Mucosa of descending colon (tissue), 3 donors: ENCODE measurements at regions not wholly inside any gene's neighbourhood (a gene's known extent, or its start where the extent isn't known, plus 50 kb on each side); places are given as distances from the start of the nearest gene placed in this dataset.
"Not testable (repeated sequence)": the region's sequence is repeated elsewhere in the genome, so short reads cannot be mapped to it uniquely, and the experiment has no call there.

ENCODE experiments used
- ATAC-seq: fragments of 200-7000 bp; cut with Tn5 transposase; one replicate; pipeline ENCODE4 v1.9.1; 2020; ENCODE audit warnings: mild to moderate bottlenecking, moderate library complexity
- DNase-seq, 3 donors: peaks; one replicate each; pipeline ENCODE4 v3.0.0-alpha.2; 2020
- H3K36me3 ChIP-seq: fragments of 200-600 bp; one replicate; pipeline ENCODE4 v1.8.0; 2021; ENCODE audit warnings: low read depth, mild to moderate bottlenecking
- H3K4me1 ChIP-seq: fragments of 200-600 bp; one replicate; pipeline ENCODE4 v1.8.0; 2021; ENCODE audit warnings: low read depth, mild to moderate bottlenecking
- H3K4me3 ChIP-seq: fragments of 200-600 bp; one replicate; pipeline ENCODE4 v1.8.0; 2021; ENCODE audit warnings: mild to moderate bottlenecking
- H3K9me3 ChIP-seq: fragments of 200-600 bp; one replicate; pipeline ENCODE4 v1.8.0; 2021; ENCODE audit warnings: mild to moderate bottlenecking
- intact Hi-C, 2 donors: fragments of 100-400 bp; cut with DNase I in 1 of 2; cut with micrococcal nuclease in 1 of 2; formaldehyde crosslinking; loops; one replicate each; pipeline versions ENCODE4 v1.11.0 to v1.11.1; 2022; cut with DNase I, micrococcal nuclease
- TF ChIP-seq, protein P1 (sequence below): fragments of 200-600 bp; IDR thresholded peaks from one replicate; pipeline ENCODE4 v1.8.0; 2022; ENCODE audit warnings: antibody characterized with exemption, mild to moderate bottlenecking
- donor health status: DM: no; HTN: no; CAD: no; lungs with moderate emphysema.
- donor health status: DM: no; HTN: no; CAD: no.
- donor health status: DM: no; HTN: yes; CAD: no.

DNA sequence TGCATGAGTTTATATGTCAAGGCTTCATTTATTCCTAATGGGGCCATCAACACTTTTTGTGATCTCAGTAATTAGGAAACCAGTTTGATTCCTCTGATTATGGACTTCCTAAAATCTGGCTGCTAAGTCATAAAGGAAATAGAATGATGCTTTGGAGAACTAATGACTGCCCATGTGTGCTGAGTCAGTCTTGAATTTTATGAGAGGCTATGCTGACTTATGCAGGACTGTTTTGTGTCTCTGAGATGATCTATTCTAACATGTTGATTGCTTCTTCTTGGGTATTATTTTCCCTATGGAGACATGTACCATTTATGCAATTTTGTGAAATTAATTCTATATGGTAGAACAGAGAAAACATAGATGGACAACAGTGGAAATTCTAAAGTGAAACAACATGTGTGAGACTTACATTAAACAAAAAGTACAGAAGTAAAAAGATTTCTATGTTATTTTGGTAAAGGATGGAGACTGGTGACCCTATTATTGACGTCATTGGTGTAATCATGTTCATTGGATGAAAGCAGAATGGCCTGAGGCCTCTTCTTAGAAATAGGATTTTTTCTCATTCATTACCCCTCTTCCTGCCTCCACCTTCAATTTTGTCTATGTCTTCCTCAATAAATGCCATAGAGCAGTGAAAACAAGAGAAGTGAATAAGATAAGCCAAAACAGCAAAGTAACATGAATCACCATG is 1658.2 kb upstream of the PIK3C3 start:
- H3K4me3 ChIP-seq = no peak overlapping the region
- no peaks in the 10 kb centered on the region for H3K4me1 ChIP-seq
- H3K36me3 ChIP-seq = no peaks in the 10 kb centered on the region
- H3K9me3 ChIP-seq = no peaks in the 10 kb centered on the region
- TF ChIP-seq, protein P1, sequence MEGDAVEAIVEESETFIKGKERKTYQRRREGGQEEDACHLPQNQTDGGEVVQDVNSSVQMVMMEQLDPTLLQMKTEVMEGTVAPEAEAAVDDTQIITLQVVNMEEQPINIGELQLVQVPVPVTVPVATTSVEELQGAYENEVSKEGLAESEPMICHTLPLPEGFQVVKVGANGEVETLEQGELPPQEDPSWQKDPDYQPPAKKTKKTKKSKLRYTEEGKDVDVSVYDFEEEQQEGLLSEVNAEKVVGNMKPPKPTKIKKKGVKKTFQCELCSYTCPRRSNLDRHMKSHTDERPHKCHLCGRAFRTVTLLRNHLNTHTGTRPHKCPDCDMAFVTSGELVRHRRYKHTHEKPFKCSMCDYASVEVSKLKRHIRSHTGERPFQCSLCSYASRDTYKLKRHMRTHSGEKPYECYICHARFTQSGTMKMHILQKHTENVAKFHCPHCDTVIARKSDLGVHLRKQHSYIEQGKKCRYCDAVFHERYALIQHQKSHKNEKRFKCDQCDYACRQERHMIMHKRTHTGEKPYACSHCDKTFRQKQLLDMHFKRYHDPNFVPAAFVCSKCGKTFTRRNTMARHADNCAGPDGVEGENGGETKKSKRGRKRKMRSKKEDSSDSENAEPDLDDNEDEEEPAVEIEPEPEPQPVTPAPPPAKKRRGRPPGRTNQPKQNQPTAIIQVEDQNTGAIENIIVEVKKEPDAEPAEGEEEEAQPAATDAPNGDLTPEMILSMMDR = no peak
- intact Hi-C loops = no loop called here
- ATAC-seq (no peak), DNase-seq (no peak)

DNA sequence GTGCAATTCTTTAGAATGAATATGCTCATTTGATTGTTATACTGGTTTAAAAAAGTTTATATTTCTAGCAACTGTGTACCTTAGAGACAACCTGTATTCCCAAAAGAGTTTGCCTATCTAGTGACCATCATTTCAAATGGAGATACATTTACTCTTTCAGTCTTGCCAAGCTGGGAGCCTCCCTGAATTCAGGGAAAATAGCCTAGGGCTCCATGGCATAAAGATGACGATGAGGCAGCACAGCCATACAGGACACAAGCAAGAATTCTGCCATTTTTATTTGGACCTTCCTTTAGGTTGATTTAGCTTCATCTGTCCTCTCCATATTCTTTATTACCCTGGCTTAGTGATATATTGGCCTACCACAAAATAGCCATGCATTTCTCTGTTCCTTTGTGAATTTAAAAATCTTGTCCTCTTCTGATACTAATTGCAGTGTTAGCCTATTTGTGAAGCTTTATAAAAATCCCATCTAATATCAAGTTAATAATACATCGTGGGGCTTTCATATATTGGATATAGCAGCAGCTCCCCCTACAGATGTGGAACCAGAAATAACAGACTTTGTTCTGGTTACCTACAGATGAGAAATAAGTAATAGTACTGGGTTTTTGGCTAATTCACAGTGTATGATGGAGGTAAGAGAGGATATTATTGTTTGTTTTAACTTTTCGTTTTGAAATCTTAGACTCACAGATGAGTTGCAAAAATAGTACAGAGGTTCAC is 1661.9 kb upstream of the PIK3C3 start:
- DNase-seq = no peak
- Histone ChIP-seq H3K4me3 (no peak overlapping the region), H3K36me3 (no peaks in the 10 kb centered on the region), H3K4me1 (no peaks in the 10 kb centered on the region), H3K9me3 (no peaks in the 10 kb centered on the region)
- no peak for ATAC-seq
- TF ChIP-seq, protein P1 = no peak
- intact Hi-C loops = no loop called here

DNA sequence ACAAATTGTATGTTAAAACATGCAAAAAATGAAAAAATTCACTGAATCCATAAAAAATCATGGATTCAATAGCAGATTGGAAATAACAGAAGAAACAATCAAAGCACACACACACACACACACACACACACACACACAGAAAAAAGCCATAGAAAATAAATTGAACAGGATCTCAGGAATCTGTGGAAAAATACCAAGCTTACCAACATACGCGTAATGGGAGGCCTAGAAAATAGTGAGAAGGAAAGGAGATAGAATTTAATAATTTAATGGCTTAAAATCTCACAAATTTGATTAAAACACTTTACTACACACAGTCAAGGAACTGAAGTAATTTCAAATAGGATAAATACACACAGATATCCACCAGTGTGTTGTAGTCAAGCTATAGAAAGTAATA is 1671.5 kb upstream of the PIK3C3 start:
- TF ChIP-seq, protein P1 = no peak
- no peaks in the 10 kb centered on the region for H3K9me3 ChIP-seq
- no peaks in the 10 kb centered on the region for H3K36me3 ChIP-seq
- H3K4me1 ChIP-seq = no peaks in the 10 kb centered on the region
- no peak for DNase-seq
- no peak for ATAC-seq
- H3K4me3 ChIP-seq = no peak overlapping the region
- intact Hi-C loops = no loop called here

DNA sequence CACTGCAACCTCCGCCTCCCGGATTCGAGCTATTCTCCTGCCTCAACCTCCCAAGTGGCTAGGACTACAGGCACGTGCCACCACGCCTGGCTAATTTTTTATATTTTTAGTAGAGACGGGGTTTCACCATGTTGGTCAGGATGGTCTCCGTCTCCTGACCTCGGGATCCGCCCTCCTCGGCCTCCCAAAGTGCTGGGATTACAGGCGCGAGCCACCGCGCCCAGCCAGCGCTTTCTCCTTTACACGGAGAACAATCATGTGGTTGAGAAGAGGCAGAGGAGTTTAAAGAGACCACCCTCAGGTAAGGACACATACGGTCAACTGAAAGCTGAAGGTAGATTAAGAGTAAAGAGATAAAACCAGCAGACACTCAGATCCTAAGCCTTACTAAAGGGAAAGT is 1673.7 kb upstream of the PIK3C3 start:
- H3K36me3 ChIP-seq, DNase-seq, intact Hi-C loops, H3K9me3 ChIP-seq, ATAC-seq, H3K4me1 ChIP-seq, H3K4me3 ChIP-seq: not testable (repeated sequence)

DNA sequence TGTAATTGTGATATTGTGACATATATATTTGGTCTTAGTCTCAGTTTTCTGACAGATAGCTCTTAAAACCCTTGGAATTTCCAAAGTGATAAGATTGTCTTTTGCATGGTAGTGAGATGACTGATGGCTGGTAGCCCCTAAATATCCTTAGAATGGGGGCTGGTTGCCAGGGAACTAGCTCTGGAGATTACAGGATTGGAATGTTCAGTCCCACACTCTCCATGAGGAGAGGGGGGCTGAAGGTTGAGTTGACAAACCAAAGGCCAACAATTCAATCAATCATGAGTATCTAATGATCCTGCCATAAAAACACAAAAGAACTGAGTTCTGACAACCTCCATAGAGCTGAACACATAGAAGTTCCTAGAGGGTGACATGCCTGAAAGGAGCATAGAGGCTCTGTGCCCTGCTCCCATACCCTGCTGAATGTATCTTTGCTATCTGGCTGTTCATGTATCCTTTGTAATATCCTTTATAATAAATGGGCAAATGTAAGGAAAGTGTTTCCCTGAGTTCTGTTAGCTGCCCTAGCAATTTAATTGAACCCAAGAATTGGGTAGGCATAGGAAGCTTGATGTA is 1680.3 kb upstream of the PIK3C3 start:
- no peaks in the 10 kb centered on the region for H3K4me1 ChIP-seq
- TF ChIP-seq, protein P1 = no peak
- ATAC-seq (no peak), DNase-seq (no peak)
- intact Hi-C loops = no loop called here
- H3K36me3 ChIP-seq = no peaks in the 10 kb centered on the region
- no peak overlapping the region for H3K4me3 ChIP-seq
- H3K9me3 ChIP-seq = no peaks in the 10 kb centered on the region

DNA sequence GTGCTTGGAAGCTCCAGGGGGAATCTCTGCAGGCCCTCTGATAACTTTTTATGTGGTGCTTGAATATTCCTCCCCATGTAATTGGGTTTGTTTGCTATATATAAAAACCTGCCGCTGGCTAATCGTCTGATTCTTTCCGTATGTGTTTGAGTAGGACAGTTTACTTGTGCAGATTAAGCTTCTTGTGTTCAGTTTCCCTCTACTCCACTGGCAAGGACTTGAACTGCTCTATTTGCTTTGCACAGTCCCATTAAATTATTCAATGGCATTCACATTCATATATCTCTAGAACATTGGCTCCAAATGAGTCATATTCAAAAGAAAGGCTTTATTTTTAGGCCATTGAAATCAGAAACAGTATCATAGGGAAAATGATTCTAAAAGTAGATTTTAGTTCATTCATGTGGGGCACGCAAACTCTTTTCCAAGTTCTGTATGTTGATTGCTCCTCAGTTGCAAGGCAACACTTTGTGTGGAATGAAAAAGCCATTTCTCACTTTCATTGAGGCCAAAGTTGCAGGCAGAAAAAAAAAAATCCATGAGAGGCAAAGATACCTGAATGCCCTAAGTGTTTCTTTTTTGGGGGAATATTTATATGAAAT is 1682.3 kb upstream of the PIK3C3 start:
- TF ChIP-seq, protein P1 = no peak
- no peak for ATAC-seq
- no peaks in the 10 kb centered on the region for H3K36me3 ChIP-seq
- DNase-seq = no peak
- H3K4me1 ChIP-seq = no peaks in the 10 kb centered on the region
- H3K9me3 ChIP-seq = no peaks in the 10 kb centered on the region
- H3K4me3 ChIP-seq = no peak overlapping the region
- intact Hi-C loops = no loop called here
